ENCODE measurements at regions not wholly inside any gene's neighbourhood (a gene's known extent, or its start where the extent isn't known, plus 50 kb on each side); places are given as distances from the start of the nearest gene placed in this dataset.
"Not testable (repeated sequence)": the region's sequence is repeated elsewhere in the genome, so short reads cannot be mapped to it uniquely, and the experiment has no call there.

GRCh38 chr6:33892581-33893346 is 89.0 kb upstream of the MLN start:
- no peak for DNase-seq

GRCh38 chr6:33888664-33889200 is 84.9 kb upstream of the MLN start:
- no peak for DNase-seq

GRCh38 chr6:33888183-33888582 is 84.4 kb upstream of the MLN start:
- no peak for DNase-seq

DNA sequence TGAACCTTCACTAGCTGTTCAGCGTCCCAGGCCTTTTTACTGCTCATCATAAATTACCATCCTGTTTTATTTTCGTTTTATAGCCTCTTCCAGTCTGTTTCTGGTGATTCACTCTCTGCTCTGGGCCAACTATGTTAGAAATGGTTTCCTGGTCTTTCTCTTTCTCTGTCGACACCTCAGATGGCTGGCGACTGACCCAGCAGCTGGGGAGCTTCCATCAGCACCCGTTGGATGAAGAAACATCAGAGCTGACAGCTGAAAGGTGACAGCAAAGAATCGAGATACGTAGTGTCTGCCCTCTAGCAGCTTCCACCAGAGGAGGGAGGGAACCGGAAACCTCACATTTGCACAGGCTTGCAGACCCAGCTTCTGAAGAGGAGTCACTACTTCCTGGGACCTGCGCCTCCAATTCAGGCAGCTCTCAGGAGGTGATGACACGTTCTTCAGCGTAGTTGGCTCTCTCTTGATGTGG is 82.9 kb upstream of the MLN start:
- peak; percentile 77 for DNase-seq

DNA sequence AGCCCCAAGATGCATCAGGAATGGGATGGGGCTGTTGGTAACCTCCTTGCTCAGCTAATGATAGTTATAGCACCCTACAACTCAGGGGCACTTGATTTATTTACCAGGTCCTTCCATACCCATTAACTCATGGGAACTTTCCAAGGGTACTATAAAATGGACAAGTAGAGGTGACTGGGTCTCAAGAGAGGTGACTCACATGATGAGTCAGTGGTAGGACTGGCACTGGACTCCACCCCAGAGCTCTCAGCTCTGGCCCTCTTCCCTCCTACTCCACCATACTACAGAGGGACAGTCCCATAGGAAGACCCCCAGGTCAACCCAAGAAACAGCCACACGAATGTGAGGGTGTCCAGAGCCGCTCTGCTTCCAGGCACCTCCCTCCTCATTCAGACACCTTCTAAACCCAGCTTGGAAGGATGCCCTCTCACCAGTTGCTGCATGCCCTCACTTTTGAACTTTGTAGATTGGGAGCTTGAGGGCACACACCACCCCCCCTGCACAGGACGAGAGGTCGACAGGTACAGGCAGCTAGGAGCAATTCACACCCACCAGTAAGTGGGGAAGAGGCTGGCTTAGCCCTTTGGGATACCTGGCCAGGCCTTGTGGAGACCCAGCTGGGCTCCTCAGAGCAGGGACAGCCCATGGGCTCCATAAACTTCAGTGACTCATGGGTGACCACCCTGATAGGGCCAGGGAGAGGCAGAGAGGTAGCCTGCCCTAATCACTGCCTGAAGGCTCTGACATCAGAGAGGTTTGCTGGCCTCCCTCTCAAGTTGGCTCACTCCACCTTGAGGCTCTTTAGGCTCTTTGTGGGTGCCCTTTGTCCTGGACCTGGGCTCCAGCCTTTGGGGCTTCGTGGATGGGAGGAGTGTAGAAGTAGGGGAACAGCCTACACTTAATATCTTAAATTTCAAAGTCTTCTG is 81.6 kb upstream of the MLN start:
- peak; percentile 83 for DNase-seq

GRCh38 chr6:33883621-33884020 is 79.8 kb upstream of the MLN start:
- not testable (repeated sequence) for DNase-seq

- no peak for DNase-seq
Observed at GRCh38 chr6:33882154-33882553, 78.4 kb upstream of the MLN start.

- DNase-seq, result no peak
Observed at GRCh38 chr6:33880766-33881165, 77.0 kb upstream of the MLN start.

GRCh38 chr6:33880104-33880678 is 76.4 kb upstream of the MLN start:
- DNase-seq, result no peak

GRCh38 chr6:33878562-33878961 is 74.8 kb upstream of the MLN start:
- DNase-seq, result no peak

- DNase-seq, result no peak
Observed at GRCh38 chr6:33877982-33878535, 74.3 kb upstream of the MLN start.

DNA sequence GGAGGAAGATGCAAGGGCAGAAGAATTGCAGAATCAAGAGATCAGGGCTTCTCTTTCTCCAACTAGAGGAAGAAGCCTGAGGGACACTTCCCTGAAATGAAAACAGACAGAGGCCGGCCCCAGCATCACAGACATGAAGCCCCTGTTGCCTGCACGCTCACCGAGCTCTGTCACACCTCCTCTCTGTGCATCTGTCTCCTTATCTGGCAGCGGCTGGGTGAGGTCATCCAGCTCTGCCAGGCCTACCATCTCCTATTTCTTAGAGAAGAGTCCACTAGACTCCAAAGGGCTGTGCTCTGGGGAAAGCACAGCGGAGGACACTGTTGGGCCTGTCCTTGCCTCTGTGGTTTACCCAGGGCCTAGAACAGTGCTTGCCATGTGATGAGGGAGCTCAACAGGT is 71.9 kb upstream of the MLN start:
- DNase-seq, result no peak

DNA sequence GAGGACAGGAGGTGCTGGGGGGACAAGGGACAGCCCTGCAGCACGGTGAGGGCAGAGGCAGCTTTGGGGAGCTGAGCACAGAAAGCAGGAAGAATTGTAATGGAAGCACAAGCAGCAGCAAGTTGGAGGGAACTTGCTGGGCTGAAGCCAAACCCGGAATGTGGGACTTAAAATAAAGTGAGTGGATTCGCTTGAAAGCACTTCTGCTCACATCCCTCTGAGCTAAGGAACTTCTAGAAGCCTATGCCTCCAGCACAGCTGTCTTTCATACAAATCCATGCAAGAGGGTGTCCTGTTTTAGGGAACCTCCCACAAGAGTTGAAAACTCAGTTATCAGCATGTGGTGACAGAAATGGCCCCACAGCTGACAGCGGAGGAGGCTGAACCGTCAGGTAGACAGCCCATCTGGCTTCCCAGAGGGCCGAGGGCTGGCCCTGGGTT is 71.4 kb upstream of the MLN start:
- no peak for DNase-seq

DNA sequence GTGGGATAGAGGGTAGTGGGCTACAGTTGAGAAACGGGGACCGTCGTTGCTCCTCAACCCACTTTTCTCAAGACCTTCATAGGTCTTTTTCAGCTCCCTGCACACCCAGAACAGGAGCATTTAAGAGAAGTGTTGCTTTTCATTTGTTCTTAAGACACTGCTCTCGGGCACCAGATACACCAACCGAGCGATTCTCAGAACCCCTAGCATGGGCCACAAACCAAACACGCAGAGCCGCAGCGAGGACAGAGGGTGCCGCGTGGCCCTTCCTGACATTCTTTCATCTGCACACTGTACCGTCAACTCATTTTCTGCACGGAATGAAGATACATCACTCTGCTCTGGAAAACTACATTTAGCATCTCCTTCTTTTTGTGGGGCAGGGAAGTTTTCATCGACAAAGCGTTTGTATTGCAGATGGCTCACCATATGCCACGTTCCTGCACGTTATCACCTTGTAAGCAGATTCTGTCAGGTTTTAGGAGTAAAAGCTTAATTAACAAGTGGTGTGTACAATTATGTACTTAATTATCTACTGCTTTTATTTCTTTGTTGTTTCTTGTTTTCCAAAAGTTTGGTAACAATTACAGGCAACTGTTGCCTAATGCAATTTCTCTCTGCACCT is 70.4 kb upstream of the MLN start:
- DNase-seq, result no peak

GRCh38 chr6:33872761-33873160 is 69.0 kb upstream of the MLN start:
- no peak for DNase-seq

DNA sequence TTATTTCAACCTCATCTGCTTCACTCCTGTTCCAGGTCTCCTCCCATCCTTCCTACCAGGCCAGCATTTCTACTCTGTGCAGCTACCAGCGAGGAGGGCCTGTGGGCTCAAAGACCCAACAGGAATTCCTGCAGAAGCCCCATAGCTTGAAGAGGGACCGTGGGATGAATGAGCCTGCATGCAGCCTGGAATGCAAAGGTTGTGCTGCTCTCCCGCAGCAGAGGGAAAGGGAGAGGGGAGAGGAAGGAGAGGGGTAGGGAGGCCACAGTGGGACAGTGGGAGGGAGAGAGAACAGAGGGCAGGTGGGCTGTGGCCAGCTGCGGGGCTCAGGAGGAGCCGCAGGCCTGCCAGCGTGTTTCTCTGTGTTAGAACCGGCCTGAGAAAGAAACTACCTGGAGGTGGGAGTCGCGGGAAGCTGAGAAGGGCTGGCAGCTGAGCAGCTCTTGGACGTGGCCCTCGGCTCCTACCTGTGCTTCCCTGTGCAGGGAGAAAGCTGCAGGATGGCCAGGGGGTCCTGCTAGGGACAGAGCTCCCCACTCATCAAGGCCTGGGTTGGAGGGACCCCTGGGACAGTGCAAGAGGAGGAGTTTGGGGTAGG is 66.1 kb upstream of the MLN start:
- no peak for DNase-seq

- no peak for DNase-seq
Observed at GRCh38 chr6:33869121-33869520, 65.3 kb upstream of the MLN start.

DNA sequence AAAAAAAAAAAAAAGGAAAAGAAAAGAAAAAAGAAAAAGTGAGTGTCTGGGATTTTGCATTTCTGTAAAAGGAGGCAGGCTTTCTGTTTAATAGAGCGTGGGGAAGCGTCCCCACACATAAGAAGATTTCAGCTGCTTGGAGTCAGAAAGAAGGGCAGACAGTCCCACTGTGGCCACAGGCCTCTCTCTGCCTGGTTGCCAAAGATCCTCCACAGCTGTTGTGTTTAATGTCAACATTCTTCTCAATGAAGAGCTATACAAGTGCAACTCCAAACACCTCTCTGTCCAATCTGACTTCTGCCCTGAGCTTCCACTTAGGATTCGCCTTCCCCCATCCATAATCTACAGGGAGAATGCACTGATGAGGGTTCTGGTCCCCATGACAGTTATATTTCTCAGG is 64.3 kb upstream of the MLN start:
- DNase-seq, result no peak

GRCh38 chr6:33865478-33866077 is 61.8 kb upstream of the MLN start:
- no peak for DNase-seq

- no peak for DNase-seq
Observed at GRCh38 chr6:33863723-33864440, 60.1 kb upstream of the MLN start.

DNA sequence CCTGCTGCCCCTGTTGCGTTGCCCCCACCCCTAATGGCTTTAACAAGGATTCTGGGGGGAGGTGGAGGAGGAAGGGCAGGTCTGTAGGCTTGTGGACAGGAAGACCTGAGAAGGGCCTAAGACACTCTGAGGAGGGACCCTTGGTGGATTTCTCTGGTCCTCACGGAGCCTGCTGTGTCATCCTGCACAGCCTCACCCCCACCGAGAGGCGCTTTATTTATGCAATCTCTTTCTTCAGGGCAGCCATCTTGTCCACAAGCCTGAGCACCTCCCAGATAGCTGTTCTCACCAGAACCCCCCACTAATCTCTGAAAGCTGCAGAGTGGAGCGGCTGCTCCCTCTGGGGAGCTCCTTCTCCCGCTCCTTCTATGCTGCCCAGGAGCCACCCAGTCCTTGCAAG is 59.3 kb upstream of the MLN start:
- DNase-seq, result no peak
